GM12878 (cell line): ENCODE measurements at regions not wholly inside any gene's neighbourhood (a gene's known extent, or its start where the extent isn't known, plus 50 kb on each side); places are given as distances from the start of the nearest gene placed in this dataset.

Source experiments
- ATAC-seq: fragments of 200-7000 bp; cut with Tn5 transposase; 3 replicates; pipeline ENCODE4 v1.9.1; 2020; ENCODE audit warnings: mild to moderate bottlenecking, moderate library complexity
- BruUV-seq: library from RNA; stranded (reverse); fragments of 400-500 nt; replicated peaks from 2 replicates; lab custom pipeline; 2021; lab: Mats Ljungman, UMichigan
- CTCF ChIA-PET: fragments of 300-600 bp; sonication (Branson Sonifier 250); formaldehyde crosslinking; extraction: SDS; loops from one replicate; lab custom pipeline; 2021; ENCODE audit warnings: inconsistent platforms; lab: Yijun Ruan, JAX
- POLR2A ChIA-PET: fragments of 350-600 bp; formaldehyde crosslinking; extraction: SDS; loops from one replicate; lab custom pipeline; 2021; ENCODE audit warnings: inconsistent platforms; lab: Charles Lee
- RAD21 ChIA-PET: fragments of 300-600 bp; sonication (Branson Sonifier 250); formaldehyde crosslinking; loops from one replicate; lab custom pipeline; 2023; ENCODE audit warnings: antibody characterized with exemption; ENCODE audit not compliant: unreplicated experiment; lab: Charles Lee
- SMC1A ChIA-PET: fragments of 300-600 bp; sonication (Branson Sonifier 250); formaldehyde crosslinking; loops from one replicate; lab custom pipeline; 2023; ENCODE audit not compliant: unreplicated experiment, uncharacterized antibody; lab: Charles Lee
- DNase-seq: peaks from one replicate; pipeline ENCODE4 v3.0.0-alpha.2; 2011; ENCODE audit warnings: low read depth, low spot score
- FAIRE-seq: peaks from 3 replicates; lab custom pipeline; 2011; peaks lifted over from hg19 to GRCh38; lab: Jason Lieb, UNC
- H2AFZ ChIP-seq: 2 replicates; pipeline ENCODE4 v1.6.0; 2011; ENCODE audit warnings: low read depth, low read length, control low read depth; ENCODE audit not compliant: control insufficient read depth
- H3K27ac ChIP-seq: 2 replicates; pipeline ENCODE4 v1.5.1; 2011; ENCODE audit warnings: control low read depth; ENCODE audit not compliant: control insufficient read depth, insufficient read depth
- H3K27me3 ChIP-seq, 2 experiments: replicated peaks in 1 of 2; 2 replicates each; pipeline versions ENCODE4 v1.6.0 to v1.6.1; 2011; ENCODE audit warnings: low read length in 1 of 2; ENCODE audit not compliant: control insufficient read depth in 2 of 2, insufficient read depth in 2 of 2
- H3K36me3 ChIP-seq, 2 experiments: 2 replicates each; pipeline ENCODE4 v1.5.1; 2011; ENCODE audit warnings: low read length in 1 of 2; ENCODE audit not compliant: control insufficient read depth in 2 of 2, insufficient read depth in 2 of 2
- H3K4me1 ChIP-seq: 2 replicates; pipeline ENCODE4 v1.6.1; 2011; ENCODE audit warnings: mild to moderate bottlenecking, low read length, moderate library complexity, mixed read lengths; ENCODE audit not compliant: control insufficient read depth, insufficient read depth
- H3K4me2 ChIP-seq: 2 replicates; pipeline ENCODE4 v1.6.0; 2011; ENCODE audit warnings: control low read depth; ENCODE audit not compliant: control insufficient read depth, insufficient read depth
- H3K4me3 ChIP-seq: fragments of 200-600 bp; sonication (generic); 2 replicates; pipeline ENCODE4 v1.5.1; 2016
- H3K79me2 ChIP-seq: 2 replicates; pipeline ENCODE4 v1.6.0; 2011; ENCODE audit warnings: low read length; ENCODE audit not compliant: control insufficient read depth, insufficient read depth
- H3K9ac ChIP-seq: 2 replicates; pipeline ENCODE4 v1.8.0; 2011; ENCODE audit warnings: low read length, control low read depth, mixed read lengths; ENCODE audit not compliant: control insufficient read depth, insufficient read depth
- H3K9me3 ChIP-seq: replicated peaks from 3 replicates; pipeline ENCODE4 v1.5.1; 2011; ENCODE audit warnings: mild to moderate bottlenecking, low read length; ENCODE audit not compliant: control insufficient read depth, insufficient read depth
- H4K20me1 ChIP-seq: 2 replicates; pipeline ENCODE4 v1.6.0; 2011; ENCODE audit not compliant: control insufficient read depth, insufficient read depth
- BRCA1 ChIP-seq: IDR thresholded peaks from 2 replicates; pipeline ENCODE4 v1.6.1; 2011; ENCODE audit warnings: low read depth, low read length, improper control_type of control experiment
- CHD4 ChIP-seq: fragments of 200-600 bp; sonication (generic); IDR thresholded peaks from 2 replicates; pipeline ENCODE4 v1.6.1; 2016; ENCODE audit warnings: mild to moderate bottlenecking
- MYC ChIP-seq: IDR thresholded peaks from 2 replicates; pipeline ENCODE4 v1.6.1; 2011; ENCODE audit warnings: mild to moderate bottlenecking, low read length, moderate library complexity, inconsistent platforms; ENCODE audit not compliant: insufficient read depth, insufficient replicate concordance, insufficient read length, severe bottlenecking
- RAD51 ChIP-seq: fragments of 450-650 bp; IDR thresholded peaks from 2 replicates; pipeline ENCODE4 v1.6.1; 2016; ENCODE audit warnings: moderate library complexity, mild to moderate bottlenecking, inconsistent platforms
- WRNIP1 ChIP-seq: IDR thresholded peaks from 2 replicates; pipeline ENCODE4 v1.6.1; 2011; ENCODE audit warnings: low read depth, low read length, improper control_type of control experiment, borderline replicate concordance
- YY1 ChIP-seq: IDR thresholded peaks from 2 replicates; pipeline ENCODE4 v1.6.1; 2011; ENCODE audit warnings: low read depth, mild to moderate bottlenecking, low read length
- WGBS: methylation state at CpG from one replicate; pipeline ENCODE4 v1.1.6; 2016; ENCODE audit warnings: low lambda C conversion rate; ENCODE audit not compliant: insufficient replicate concordance, insufficient coverage; ENCODE audit errors: missing lambda C conversion rate; 5-methylcytosine and 5-hydroxymethylcytosine counted together
- in situ Hi-C: fragments of 300-500 bp; cut with MboI; formaldehyde crosslinking; loops from 9 replicates; pipeline ENCODE4 v1.14.3; 2018; ENCODE audit warnings: mixed read lengths
- intact Hi-C: fragments of 100-400 bp; cut with micrococcal nuclease; formaldehyde crosslinking; loops from one replicate; pipeline ENCODE4 v1.14.2; 2022; ENCODE audit not compliant: unreplicated experiment
- TF ChIP-seq, protein P1 (sequence below): fragments of 450-650 bp; IDR thresholded peaks from 2 replicates; pipeline ENCODE4 v1.6.1; 2014; ENCODE audit warnings: mild to moderate bottlenecking
- TF ChIP-seq, protein P2 (sequence below), 3 experiments: IDR thresholded peaks in 2 of 3; conservative IDR thresholded peaks in 1 of 3; 2 replicates each; pipeline ENCODE4 v1.5.1; 2011; ENCODE audit warnings: low read depth in 3 of 3, low read length in 3 of 3, mild to moderate bottlenecking in 3 of 3, control low read depth in 2 of 3, moderate library complexity in 2 of 3, inconsistent platforms in 1 of 3, mixed read lengths in 1 of 3; ENCODE audit not compliant: control insufficient read depth in 2 of 3, insufficient read depth in 1 of 3; ENCODE audit errors: extremely low read depth in 1 of 3
- TF ChIP-seq, protein P3 (sequence below): IDR thresholded peaks from 2 replicates; pipeline ENCODE4 v1.6.1; 2012; ENCODE audit warnings: low read depth, low read length, improper control_type of control experiment

DNA sequence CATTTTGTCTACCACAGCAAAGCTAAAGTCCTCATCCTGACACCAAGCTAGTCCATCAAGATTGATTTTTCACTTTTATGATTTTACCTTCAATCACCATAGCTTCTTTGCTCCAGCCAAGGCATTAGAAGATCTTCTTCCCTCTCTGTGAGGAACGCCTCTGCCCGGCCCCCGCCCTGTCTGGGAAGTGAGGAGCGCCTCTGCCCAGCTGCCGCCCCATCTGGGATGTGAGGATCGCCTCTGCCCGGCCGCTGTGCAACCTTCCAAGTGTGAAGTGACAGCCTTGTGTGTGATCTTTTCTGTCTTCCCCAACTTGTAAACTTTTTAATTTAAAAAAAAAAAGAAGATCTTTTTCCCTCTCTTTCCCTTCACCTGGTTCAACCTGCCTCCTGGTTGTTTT, 210.5 kb upstream of the NREP start:
- SMC1A ChIA-PET, result interaction anchor here (0.9 to 2.3 kb wide), 2 partner anchors 10 to 179 kb away, joined by 3 to 8 read pairs; no protein-coding TSS in a partner anchor
- no TSS peak for BruUV-seq
- H3K9me3 ChIP-seq, result no peaks in the 10 kb centered on the region; the same call in 2 of the 3 replicates
- no peaks in the 10 kb centered on the region for H4K20me1 ChIP-seq
- no peaks in the 10 kb centered on the region for H3K36me3 ChIP-seq
- 45% methylated on average over 8 of the region's 8 CpGs for WGBS
- CTCF ChIA-PET, result interaction anchor here (0.6 kb wide), 2 partner anchors 174 to 470 kb away, joined by 3 read pairs; no protein-coding TSS in a partner anchor
- DNase-seq, result no peak
- no peak overlapping the region for H3K27ac ChIP-seq
- H3K4me3 ChIP-seq, result no peak overlapping the region
- H3K9ac ChIP-seq, result no peak overlapping the region
- no peaks in the 10 kb centered on the region for H3K79me2 ChIP-seq
- intact Hi-C loops, result no loop called here
- no peak overlapping the region for H2AFZ ChIP-seq
- TF ChIP-seq, protein P1, sequence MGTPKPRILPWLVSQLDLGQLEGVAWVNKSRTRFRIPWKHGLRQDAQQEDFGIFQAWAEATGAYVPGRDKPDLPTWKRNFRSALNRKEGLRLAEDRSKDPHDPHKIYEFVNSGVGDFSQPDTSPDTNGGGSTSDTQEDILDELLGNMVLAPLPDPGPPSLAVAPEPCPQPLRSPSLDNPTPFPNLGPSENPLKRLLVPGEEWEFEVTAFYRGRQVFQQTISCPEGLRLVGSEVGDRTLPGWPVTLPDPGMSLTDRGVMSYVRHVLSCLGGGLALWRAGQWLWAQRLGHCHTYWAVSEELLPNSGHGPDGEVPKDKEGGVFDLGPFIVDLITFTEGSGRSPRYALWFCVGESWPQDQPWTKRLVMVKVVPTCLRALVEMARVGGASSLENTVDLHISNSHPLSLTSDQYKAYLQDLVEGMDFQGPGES, result no peak
- TF ChIP-seq WRNIP1 (no peak), YY1 (no peak), MYC (no peak), RAD51 (no peak), CHD4 (no peak), BRCA1 (no peak)
- TF ChIP-seq, protein P2, sequence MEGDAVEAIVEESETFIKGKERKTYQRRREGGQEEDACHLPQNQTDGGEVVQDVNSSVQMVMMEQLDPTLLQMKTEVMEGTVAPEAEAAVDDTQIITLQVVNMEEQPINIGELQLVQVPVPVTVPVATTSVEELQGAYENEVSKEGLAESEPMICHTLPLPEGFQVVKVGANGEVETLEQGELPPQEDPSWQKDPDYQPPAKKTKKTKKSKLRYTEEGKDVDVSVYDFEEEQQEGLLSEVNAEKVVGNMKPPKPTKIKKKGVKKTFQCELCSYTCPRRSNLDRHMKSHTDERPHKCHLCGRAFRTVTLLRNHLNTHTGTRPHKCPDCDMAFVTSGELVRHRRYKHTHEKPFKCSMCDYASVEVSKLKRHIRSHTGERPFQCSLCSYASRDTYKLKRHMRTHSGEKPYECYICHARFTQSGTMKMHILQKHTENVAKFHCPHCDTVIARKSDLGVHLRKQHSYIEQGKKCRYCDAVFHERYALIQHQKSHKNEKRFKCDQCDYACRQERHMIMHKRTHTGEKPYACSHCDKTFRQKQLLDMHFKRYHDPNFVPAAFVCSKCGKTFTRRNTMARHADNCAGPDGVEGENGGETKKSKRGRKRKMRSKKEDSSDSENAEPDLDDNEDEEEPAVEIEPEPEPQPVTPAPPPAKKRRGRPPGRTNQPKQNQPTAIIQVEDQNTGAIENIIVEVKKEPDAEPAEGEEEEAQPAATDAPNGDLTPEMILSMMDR (IDR thresholded peaks at IDR 0.05 in 2 of 3, conservative IDR thresholded peaks at IDR 0.05 in 1 of 3; ENCODE audit: control insufficient read depth in 2 of 3, extremely low read depth in 1 of 3, insufficient read depth in 1 of 3, low read depth in 3 of 3, low read length in 3 of 3), result no peak
- TF ChIP-seq, protein P3, sequence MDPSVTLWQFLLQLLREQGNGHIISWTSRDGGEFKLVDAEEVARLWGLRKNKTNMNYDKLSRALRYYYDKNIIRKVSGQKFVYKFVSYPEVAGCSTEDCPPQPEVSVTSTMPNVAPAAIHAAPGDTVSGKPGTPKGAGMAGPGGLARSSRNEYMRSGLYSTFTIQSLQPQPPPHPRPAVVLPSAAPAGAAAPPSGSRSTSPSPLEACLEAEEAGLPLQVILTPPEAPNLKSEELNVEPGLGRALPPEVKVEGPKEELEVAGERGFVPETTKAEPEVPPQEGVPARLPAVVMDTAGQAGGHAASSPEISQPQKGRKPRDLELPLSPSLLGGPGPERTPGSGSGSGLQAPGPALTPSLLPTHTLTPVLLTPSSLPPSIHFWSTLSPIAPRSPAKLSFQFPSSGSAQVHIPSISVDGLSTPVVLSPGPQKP, result no peak
- no peak for FAIRE-seq
- no peaks in the 10 kb centered on the region; the same call in 1 of the 2 replicates for H3K4me1 ChIP-seq
- no peaks in the 10 kb centered on the region for H3K27me3 ChIP-seq
- POLR2A ChIA-PET, result no interaction called here
- no peak overlapping the region for H3K4me2 ChIP-seq
- RAD21 ChIA-PET, result interaction anchor here (1.7 to 2.5 kb wide), 2 partner anchors 11 to 179 kb away, joined by 4 to 6 read pairs; no protein-coding TSS in a partner anchor
- ATAC-seq, result no peak
- in situ Hi-C loops, result no loop called here
